ENCODE measurements at regions not wholly inside any gene's neighbourhood (a gene's known extent, or its start where the extent isn't known, plus 50 kb on each side); places are given as distances from the start of the nearest gene placed in this dataset.
A peak's percentile ranks its signal among the peaks of the same experiment; 100 is the strongest.

DNA sequence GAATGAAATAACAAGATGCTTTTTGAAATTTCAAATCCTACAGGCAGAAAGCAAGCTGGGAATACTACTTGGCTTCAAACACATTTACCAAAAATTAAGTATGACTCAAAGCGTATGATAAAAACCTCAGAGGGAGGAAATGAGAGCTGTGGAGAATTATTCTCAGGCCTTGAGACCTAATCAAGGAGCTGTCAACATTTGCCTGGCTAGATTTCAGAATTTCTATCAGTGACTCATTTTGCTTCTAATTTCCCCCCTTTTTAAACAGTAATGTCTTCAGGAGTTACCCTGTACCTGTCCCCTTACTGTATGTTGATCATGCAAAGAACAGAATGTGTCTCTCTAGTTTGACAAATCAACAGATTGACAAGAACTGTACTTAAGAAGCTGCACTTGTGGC is 1324.5 kb upstream of the DDX18 start:
- DNase-seq (ENCODE audit: low read depth, low spot score): no peak
- in situ Hi-C loops (cut with HindIII; ENCODE audit: low sequenced_read_pairs): no loop called here
- no peak for TF ChIP-seq CTCF (IDR thresholded peaks at IDR 0.05; ENCODE audit: low read depth, low read length)

GRCh38 chr2:116490511-116491145 is 1323.9 kb upstream of the DDX18 start:
- peak; percentile 23 for DNase-seq (ENCODE audit: low read depth, low spot score)
- in situ Hi-C loops (cut with HindIII; ENCODE audit: low sequenced_read_pairs): no loop called here
- no peak overlapping the region for H3K4me3 ChIP-seq (ENCODE audit: low read depth, low read length)
- TF ChIP-seq CTCF (IDR thresholded peaks at IDR 0.05; ENCODE audit: low read depth, low read length): no peak

More for the DNA sequence above, 1324.5 kb upstream of the DDX18 start:
- no peak overlapping the region for H3K4me3 ChIP-seq (ENCODE audit: low read depth, low read length)

GRCh38 chr2:116491292-116491691 is 1323.2 kb upstream of the DDX18 start:
- no peak for DNase-seq (ENCODE audit: low read depth, low spot score)
- in situ Hi-C loops (cut with HindIII; ENCODE audit: low sequenced_read_pairs): no loop called here
- no peak for TF ChIP-seq CTCF (IDR thresholded peaks at IDR 0.05; ENCODE audit: low read depth, low read length)
- no peak overlapping the region for H3K4me3 ChIP-seq (ENCODE audit: low read depth, low read length)

DNA sequence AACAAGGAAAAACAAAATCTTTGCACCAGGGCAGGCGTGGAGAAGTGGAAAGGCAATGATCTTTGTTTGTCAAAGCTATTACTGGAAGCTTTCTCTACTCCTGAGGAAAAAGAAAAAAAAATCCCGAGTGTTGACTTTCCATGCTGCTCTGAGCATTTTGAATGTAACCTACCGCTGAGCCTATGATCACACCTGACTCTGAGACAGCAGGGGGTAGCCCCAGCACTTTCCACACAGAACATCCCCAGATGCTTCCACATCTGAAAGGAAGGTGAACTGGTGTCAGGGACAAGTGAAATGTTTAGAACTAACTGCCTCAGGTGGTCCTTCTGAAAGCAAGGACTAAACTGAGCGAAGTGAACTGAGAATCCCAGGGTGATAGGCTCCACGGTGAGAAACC is 1315.1 kb upstream of the DDX18 start:
- TF ChIP-seq CTCF (IDR thresholded peaks at IDR 0.05; ENCODE audit: low read depth, low read length): no peak
- H3K4me3 ChIP-seq (ENCODE audit: low read depth, low read length): no peak overlapping the region
- in situ Hi-C loops (cut with HindIII; ENCODE audit: low sequenced_read_pairs): no loop called here
- DNase-seq (ENCODE audit: low read depth, low spot score): no peak

- H3K4me3 ChIP-seq (ENCODE audit: low read depth, low read length): no peak overlapping the region
- DNase-seq (ENCODE audit: low read depth, low spot score): peak; percentile 4
- in situ Hi-C loops (cut with HindIII; ENCODE audit: low sequenced_read_pairs): no loop called here
- TF ChIP-seq CTCF (IDR thresholded peaks at IDR 0.05; ENCODE audit: low read depth, low read length): peak; percentile 34
Measured at GRCh38 chr2:116510117-116510671, 1304.3 kb upstream of the DDX18 start.

DNA sequence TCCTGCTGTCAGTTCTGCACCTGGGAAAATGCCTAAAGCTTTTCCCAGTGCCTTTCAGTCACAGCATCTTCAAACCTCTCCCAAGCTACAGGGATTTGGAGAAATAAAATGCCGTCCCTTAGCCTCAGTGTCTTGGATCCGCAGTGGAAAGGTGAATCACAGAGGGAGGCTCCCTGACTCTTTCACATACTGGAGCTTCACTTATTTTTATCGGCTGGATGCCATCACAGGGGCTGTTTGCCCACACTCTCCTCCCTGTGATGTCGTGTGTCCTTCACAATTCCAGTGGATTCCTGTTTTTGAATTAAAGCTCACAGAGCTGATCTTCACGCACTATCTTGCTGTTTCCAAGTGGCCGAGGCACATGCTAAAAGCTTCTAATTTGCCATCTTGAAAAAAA is 1303.1 kb upstream of the DDX18 start:
- no peak overlapping the region for H3K4me3 ChIP-seq (ENCODE audit: low read depth, low read length)
- DNase-seq (ENCODE audit: low read depth, low spot score): no peak
- TF ChIP-seq CTCF (IDR thresholded peaks at IDR 0.05; ENCODE audit: low read depth, low read length): no peak
- in situ Hi-C loops (cut with HindIII; ENCODE audit: low sequenced_read_pairs): no loop called here
